HEK293 (cell line): ENCODE measurements at regions not wholly inside any gene's neighbourhood (a gene's known extent, or its start where the extent isn't known, plus 50 kb on each side); places are given as distances from the start of the nearest gene placed in this dataset.

ENCODE experiments used
- IKZF3 ChIP-seq: fragments of 450-650 bp; IDR thresholded peaks from 2 replicates; pipeline ENCODE4 v1.5.0; 2018; ENCODE audit warnings: missing biosample characterization, mild to moderate bottlenecking, missing genetic modification characterization, moderate library complexity
- SCRT1 ChIP-seq: fragments of 450-650 bp; formaldehyde crosslinking; IDR thresholded peaks from 2 replicates; pipeline ENCODE4 v1.5.1; 2016; ENCODE audit warnings: missing biosample characterization, missing genetic modification characterization, borderline replicate concordance
- TCF7L2 ChIP-seq: IDR thresholded peaks from 2 replicates; pipeline ENCODE4 v1.6.1; 2011; ENCODE audit warnings: low read depth, mild to moderate bottlenecking, inconsistent platforms, low read length, moderate library complexity, borderline replicate concordance
- ZBTB1 ChIP-seq: fragments of 450-650 bp; formaldehyde crosslinking; IDR thresholded peaks from 2 replicates; pipeline ENCODE4 v1.5.1; 2016; ENCODE audit warnings: missing biosample characterization, missing genetic modification characterization
- ZBTB7A ChIP-seq: fragments of 450-650 bp; formaldehyde crosslinking; IDR thresholded peaks from 2 replicates; pipeline ENCODE4 v1.5.1; 2016; ENCODE audit warnings: low read depth, missing biosample characterization, missing genetic modification characterization
- ZFHX2 ChIP-seq: fragments of 450-650 bp; formaldehyde crosslinking; conservative IDR thresholded peaks from 2 replicates; pipeline ENCODE4 v1.5.1; 2016; ENCODE audit warnings: missing biosample characterization, missing genetic modification characterization
- ZNF10 ChIP-seq: fragments of 450-650 bp; formaldehyde crosslinking; IDR thresholded peaks from 2 replicates; pipeline ENCODE4 v1.5.1; 2017; ENCODE audit warnings: missing biosample characterization, missing genetic modification characterization
- ZNF214 ChIP-seq: fragments of 450-650 bp; formaldehyde crosslinking; IDR thresholded peaks from 2 replicates; pipeline ENCODE4 v1.5.1; 2017; ENCODE audit warnings: missing biosample characterization, mild to moderate bottlenecking, missing genetic modification characterization, borderline replicate concordance
- ZNF513 ChIP-seq: fragments of 450-650 bp; IDR thresholded peaks from 2 replicates; pipeline ENCODE4 v1.5.1; 2018; ENCODE audit warnings: missing biosample characterization, missing genetic modification characterization
- TF ChIP-seq, protein P1 (sequence below): fragments of 450-650 bp; formaldehyde crosslinking; IDR thresholded peaks from 2 replicates; pipeline ENCODE4 v1.5.1; 2016; ENCODE audit warnings: missing biosample characterization, missing genetic modification characterization
- TF ChIP-seq, protein P2 (sequence below): fragments of 450-650 bp; formaldehyde crosslinking; IDR thresholded peaks from 2 replicates; pipeline ENCODE4 v1.5.1; 2016; ENCODE audit warnings: missing biosample characterization, missing genetic modification characterization

- TF ChIP-seq, protein P1, sequence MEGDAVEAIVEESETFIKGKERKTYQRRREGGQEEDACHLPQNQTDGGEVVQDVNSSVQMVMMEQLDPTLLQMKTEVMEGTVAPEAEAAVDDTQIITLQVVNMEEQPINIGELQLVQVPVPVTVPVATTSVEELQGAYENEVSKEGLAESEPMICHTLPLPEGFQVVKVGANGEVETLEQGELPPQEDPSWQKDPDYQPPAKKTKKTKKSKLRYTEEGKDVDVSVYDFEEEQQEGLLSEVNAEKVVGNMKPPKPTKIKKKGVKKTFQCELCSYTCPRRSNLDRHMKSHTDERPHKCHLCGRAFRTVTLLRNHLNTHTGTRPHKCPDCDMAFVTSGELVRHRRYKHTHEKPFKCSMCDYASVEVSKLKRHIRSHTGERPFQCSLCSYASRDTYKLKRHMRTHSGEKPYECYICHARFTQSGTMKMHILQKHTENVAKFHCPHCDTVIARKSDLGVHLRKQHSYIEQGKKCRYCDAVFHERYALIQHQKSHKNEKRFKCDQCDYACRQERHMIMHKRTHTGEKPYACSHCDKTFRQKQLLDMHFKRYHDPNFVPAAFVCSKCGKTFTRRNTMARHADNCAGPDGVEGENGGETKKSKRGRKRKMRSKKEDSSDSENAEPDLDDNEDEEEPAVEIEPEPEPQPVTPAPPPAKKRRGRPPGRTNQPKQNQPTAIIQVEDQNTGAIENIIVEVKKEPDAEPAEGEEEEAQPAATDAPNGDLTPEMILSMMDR, result no peak
- TF ChIP-seq, protein P2, sequence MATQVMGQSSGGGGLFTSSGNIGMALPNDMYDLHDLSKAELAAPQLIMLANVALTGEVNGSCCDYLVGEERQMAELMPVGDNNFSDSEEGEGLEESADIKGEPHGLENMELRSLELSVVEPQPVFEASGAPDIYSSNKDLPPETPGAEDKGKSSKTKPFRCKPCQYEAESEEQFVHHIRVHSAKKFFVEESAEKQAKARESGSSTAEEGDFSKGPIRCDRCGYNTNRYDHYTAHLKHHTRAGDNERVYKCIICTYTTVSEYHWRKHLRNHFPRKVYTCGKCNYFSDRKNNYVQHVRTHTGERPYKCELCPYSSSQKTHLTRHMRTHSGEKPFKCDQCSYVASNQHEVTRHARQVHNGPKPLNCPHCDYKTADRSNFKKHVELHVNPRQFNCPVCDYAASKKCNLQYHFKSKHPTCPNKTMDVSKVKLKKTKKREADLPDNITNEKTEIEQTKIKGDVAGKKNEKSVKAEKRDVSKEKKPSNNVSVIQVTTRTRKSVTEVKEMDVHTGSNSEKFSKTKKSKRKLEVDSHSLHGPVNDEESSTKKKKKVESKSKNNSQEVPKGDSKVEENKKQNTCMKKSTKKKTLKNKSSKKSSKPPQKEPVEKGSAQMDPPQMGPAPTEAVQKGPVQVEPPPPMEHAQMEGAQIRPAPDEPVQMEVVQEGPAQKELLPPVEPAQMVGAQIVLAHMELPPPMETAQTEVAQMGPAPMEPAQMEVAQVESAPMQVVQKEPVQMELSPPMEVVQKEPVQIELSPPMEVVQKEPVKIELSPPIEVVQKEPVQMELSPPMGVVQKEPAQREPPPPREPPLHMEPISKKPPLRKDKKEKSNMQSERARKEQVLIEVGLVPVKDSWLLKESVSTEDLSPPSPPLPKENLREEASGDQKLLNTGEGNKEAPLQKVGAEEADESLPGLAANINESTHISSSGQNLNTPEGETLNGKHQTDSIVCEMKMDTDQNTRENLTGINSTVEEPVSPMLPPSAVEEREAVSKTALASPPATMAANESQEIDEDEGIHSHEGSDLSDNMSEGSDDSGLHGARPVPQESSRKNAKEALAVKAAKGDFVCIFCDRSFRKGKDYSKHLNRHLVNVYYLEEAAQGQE (tag by site-specific recombination), result no peak
- no peak for TF ChIP-seq IKZF3
- TF ChIP-seq TCF7L2, result no peak
- no peak for TF ChIP-seq ZNF214 (tag by site-specific recombination)
- TF ChIP-seq ZNF10 (tag by site-specific recombination), result no peak
- no peak for TF ChIP-seq ZFHX2 (tag by site-specific recombination)
- no peak for TF ChIP-seq ZNF513
- TF ChIP-seq SCRT1, result no peak
- TF ChIP-seq ZBTB7A (tag by site-specific recombination), result no peak
- TF ChIP-seq ZBTB1, result no peak
Observed at GRCh38 chr4:15348236-15348635, 79.6 kb upstream of the C1QTNF7 start.
